ENCODE measurements at regions not wholly inside any gene's neighbourhood (a gene's known extent, or its start where the extent isn't known, plus 50 kb on each side); places are given as distances from the start of the nearest gene placed in this dataset.
"Not testable (repeated sequence)": the region's sequence is repeated elsewhere in the genome, so short reads cannot be mapped to it uniquely, and the experiment has no call there.

- no peak for DNase-seq (ENCODE audit: low read depth)
Measured at GRCh38 chr3:140752499-140752898, 74.6 kb downstream of the TRIM42 start.

GRCh38 chr3:140753865-140754754 lies 76.2 kb downstream of the TRIM42 start:
- no peak for DNase-seq (ENCODE audit: low read depth)

- no peak for DNase-seq (ENCODE audit: low read depth)
Measured at GRCh38 chr3:140754936-140755335, 77.1 kb downstream of the TRIM42 start.

- no peak for DNase-seq (ENCODE audit: low read depth)
Measured at GRCh38 chr3:140756240-140757016, 78.6 kb downstream of the TRIM42 start.

GRCh38 chr3:140758791-140759444 lies 81.1 kb downstream of the TRIM42 start:
- no peak for DNase-seq (ENCODE audit: low read depth)

- no peak for DNase-seq (ENCODE audit: low read depth)
Measured at GRCh38 chr3:140760324-140761075, 82.6 kb downstream of the TRIM42 start.

GRCh38 chr3:140761076-140761639 lies 83.3 kb downstream of the TRIM42 start:
- no peak for DNase-seq (ENCODE audit: low read depth)

- no peak for DNase-seq (ENCODE audit: low read depth)
Measured at GRCh38 chr3:140762746-140763145, 84.9 kb downstream of the TRIM42 start.

- DNase-seq (ENCODE audit: low read depth) = no peak
Measured at GRCh38 chr3:140763532-140763931, 85.7 kb downstream of the TRIM42 start.

GRCh38 chr3:140765246-140765645 lies 87.4 kb downstream of the TRIM42 start:
- DNase-seq (ENCODE audit: low read depth) = no peak

- DNase-seq (ENCODE audit: low read depth) = no peak
Measured at GRCh38 chr3:140766465-140766864, 88.6 kb downstream of the TRIM42 start.

- no peak for DNase-seq (ENCODE audit: low read depth)
Measured at GRCh38 chr3:140767566-140767965, 89.7 kb downstream of the TRIM42 start.

GRCh38 chr3:140768941-140769340 lies 91.1 kb downstream of the TRIM42 start:
- DNase-seq (ENCODE audit: low read depth) = no peak

- DNase-seq (ENCODE audit: low read depth) = no peak
Measured at GRCh38 chr3:140769951-140770350, 92.1 kb downstream of the TRIM42 start.

- DNase-seq (ENCODE audit: low read depth) = no peak
Measured at GRCh38 chr3:140770977-140771667, 93.3 kb downstream of the TRIM42 start.

- DNase-seq (ENCODE audit: low read depth) = no peak
Measured at GRCh38 chr3:140777631-140778233, 99.9 kb downstream of the TRIM42 start.

GRCh38 chr3:140791368-140791767 lies 113.5 kb downstream of the TRIM42 start:
- no peak for DNase-seq (ENCODE audit: low read depth)

- DNase-seq (ENCODE audit: low read depth) = no peak
Measured at GRCh38 chr3:140794507-140794906, 116.6 kb downstream of the TRIM42 start.

- not testable (repeated sequence) for DNase-seq (ENCODE audit: low read depth)
Measured at GRCh38 chr3:140802898-140803297, 125.0 kb downstream of the TRIM42 start.

- no peak for DNase-seq (ENCODE audit: low read depth)
Measured at GRCh38 chr3:140809316-140809715, 131.5 kb downstream of the TRIM42 start.
